ENCODE measurements at regions not wholly inside any gene's neighbourhood (a gene's known extent, or its start where the extent isn't known, plus 50 kb on each side); places are given as distances from the start of the nearest gene placed in this dataset.

GRCh38 chr1:238476841-238477240, 586.1 kb upstream of the ZP4 start:
- TF ChIP-seq CREB1 (IDR thresholded peaks at IDR 0.05) (no peak), CREB1 (CRISPR knock-in tag; IDR thresholded peaks at IDR 0.05) (no peak), E2F1 (CRISPR knock-in tag; IDR thresholded peaks at IDR 0.05) (no peak), FOSL2 (CRISPR knock-in tag; IDR thresholded peaks at IDR 0.05) (no peak), ZNF562 (CRISPR knock-in tag; IDR thresholded peaks at IDR 0.05; ENCODE audit: borderline replicate concordance) (no peak), PRDM10 (CRISPR knock-in tag; IDR thresholded peaks at IDR 0.05; ENCODE audit: low read depth) (no peak), RELA (CRISPR knock-in tag; IDR thresholded peaks at IDR 0.05) (no peak), CEBPB (IDR thresholded peaks at IDR 0.05; ENCODE audit: borderline replicate concordance, low read depth, low read length) (no peak)
